ENCODE measurements at regions not wholly inside any gene's neighbourhood (a gene's known extent, or its start where the extent isn't known, plus 50 kb on each side); places are given as distances from the start of the nearest gene placed in this dataset.

GRCh38 chr2:226427538-226428307, 371.9 kb downstream of the IRS1 start:
- no peak for TF ChIP-seq CTCF (IDR thresholded peaks at IDR 0.05; ENCODE audit: insufficient read depth, low read length)
- TF ChIP-seq POLR2AphosphoS5 (IDR thresholded peaks at IDR 0.05; ENCODE audit: low read depth), result no peak
- no peak for TF ChIP-seq SPI1 (IDR thresholded peaks at IDR 0.05; ENCODE audit: borderline replicate concordance, low read depth)
